COLO829 (cell line): ENCODE measurements at regions not wholly inside any gene's neighbourhood (a gene's known extent, or its start where the extent isn't known, plus 50 kb on each side); places are given as distances from the start of the nearest gene placed in this dataset.

Experiments
- DNase-seq: peaks from one replicate; pipeline ENCODE4 v3.0.0; 2012; ENCODE audit warnings: low spot score

DNA sequence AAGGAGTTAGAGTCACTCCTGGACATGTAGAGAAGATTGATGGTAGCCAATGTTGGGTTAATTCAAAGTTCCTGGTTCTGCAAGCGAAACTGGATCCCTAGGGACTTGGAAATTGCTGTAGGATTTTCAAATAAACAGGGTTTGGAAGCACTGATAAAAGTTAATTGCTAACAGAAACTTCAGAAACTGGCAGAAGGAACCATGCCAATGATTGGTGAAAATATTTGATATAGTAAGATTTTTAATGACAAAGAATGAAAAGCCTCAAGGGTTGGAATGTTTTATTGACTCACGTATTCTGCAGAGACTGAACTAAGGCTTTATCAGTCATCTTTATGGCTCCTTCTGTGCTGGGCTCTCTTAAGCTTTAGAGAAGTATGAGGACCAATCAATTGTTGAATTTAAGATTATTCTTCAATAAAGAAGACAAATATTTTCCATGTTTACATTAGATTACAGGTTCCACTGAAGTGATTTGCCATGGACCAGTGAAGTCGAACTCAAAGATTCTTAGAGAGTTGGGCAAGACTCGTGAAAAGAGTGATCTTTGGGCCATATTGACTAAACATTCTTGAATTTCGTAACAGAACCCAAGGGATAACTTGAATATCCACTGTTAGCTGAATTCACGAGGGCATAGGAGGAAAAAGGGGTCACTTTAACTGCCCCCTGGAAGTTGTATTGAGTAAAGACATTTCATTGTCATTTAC, 371.4 kb downstream of the HDGFL1 start:
- no peak for DNase-seq

DNA sequence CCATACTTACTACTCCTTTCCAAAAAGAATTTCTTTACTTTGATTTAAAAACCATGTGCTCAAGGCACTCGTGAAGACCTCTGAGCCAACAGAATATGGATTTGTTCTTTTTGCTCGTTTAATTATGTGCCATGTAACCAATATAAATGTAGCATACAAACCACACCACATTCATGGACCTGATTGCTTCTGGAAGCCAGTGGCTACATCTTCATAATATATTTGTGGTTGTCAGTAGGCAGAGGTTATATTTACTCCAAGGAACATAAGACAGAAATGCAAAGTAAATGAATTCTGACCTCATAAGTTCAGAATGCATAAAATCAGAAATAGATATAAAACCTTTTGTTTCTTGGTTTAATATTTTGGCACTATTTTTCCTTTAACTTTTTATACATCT, 373.0 kb downstream of the HDGFL1 start:
- no peak for DNase-seq

GRCh38 chr6:22943327-22943726, 374.0 kb downstream of the HDGFL1 start:
- no peak for DNase-seq

- no peak for DNase-seq
Measured at GRCh38 chr6:22949967-22950366, 380.6 kb downstream of the HDGFL1 start.

- peak; percentile 33 for DNase-seq
Measured at GRCh38 chr6:22952097-22952496, 382.7 kb downstream of the HDGFL1 start.

DNA sequence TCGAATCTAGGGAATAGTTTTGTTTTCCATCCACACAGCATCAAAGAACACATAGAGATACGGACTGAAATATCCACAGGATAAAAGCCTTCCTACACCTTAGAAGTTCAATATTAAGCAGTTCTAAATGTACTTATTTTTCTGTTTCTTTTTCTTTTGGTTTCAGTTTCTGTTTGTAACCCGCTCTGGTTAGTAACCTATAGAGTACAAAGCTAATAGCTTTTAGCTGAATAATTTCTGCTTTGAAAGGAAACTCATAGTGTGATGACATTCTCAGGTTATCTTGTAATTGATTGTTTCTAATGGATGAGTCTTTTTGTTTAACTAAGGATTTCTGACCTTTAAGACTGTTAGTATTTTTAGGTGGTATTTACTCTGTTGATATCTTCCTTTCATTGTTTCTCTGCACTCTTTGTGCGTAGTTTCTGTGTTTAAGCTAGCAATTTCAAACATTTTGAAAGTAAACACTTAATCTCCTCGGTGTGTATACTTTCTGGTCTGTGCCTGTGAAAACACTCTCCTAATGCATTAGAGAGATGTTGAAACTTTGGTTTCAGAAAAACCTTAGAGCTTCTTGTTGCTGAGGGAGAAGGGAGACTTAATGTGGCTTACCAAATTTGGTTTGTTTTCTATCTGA, 385.5 kb downstream of the HDGFL1 start:
- peak; percentile 4 for DNase-seq

DNA sequence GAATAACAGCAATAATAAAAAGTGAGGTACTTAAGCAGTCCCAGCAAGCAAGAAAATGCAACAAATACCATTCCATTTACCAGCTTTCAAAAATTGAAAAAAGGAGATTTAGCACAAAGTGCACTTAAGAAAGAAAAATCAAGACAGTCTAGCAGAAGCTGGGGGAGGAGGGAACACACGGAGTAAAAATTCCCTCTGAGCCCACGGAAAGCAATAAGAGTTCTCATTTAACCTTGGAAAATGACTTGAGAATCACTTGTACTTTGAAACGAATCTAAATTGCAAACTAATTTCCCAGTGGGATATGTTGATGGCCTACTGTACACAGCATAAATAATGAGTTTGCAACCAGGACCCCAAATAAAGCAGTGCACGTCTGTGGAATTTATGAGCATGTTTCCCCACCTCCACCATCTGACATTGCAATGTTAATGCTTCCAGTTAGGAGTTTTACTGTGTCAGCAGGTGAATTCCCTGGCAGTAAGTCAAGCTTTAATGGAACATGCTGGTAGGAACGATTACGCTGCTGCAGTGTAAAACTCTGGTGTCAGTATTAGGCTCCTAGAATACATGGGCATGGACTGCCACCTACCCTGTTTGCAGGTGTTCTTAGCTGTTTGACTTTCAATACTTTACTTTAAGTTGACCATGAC, 386.8 kb downstream of the HDGFL1 start:
- DNase-seq = no peak

DNA sequence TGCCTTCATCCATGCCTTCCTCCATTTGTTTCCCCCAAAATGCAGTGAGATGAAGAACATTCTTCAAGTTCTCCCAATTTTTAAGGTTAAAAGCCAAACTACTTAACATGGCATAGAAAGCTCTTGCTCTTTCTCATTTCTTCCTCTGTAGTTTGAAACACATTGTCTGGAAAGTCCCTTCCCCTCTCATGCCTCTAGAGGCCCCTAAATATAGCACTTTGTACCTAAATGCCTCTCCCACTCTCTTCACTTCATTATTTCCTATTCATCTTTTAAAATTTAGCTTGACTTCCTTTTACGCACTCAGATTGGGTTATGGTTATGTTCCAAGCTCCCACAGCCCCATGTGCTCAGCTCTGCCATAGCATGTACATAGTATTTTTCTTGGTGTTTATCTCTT, 389.3 kb downstream of the HDGFL1 start:
- DNase-seq = no peak

DNA sequence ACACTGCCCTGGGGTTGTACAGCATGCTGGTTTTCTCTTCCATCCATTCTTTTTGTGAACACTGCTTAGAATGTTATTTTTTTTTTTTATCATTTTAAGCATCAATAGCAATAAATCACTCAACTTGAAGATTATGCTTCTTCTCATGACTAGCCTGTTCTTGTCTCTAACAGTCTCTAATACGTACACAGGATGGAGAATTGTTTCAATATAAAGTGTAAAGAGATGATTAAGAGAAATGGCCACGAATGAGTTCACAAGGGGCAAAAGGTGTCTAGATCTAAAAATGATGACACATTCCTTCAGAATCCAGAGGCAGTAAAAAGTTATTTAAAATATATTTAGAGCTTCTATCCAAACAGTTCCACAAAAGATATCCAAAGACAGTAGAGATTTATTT, 390.2 kb downstream of the HDGFL1 start:
- no peak for DNase-seq

DNA sequence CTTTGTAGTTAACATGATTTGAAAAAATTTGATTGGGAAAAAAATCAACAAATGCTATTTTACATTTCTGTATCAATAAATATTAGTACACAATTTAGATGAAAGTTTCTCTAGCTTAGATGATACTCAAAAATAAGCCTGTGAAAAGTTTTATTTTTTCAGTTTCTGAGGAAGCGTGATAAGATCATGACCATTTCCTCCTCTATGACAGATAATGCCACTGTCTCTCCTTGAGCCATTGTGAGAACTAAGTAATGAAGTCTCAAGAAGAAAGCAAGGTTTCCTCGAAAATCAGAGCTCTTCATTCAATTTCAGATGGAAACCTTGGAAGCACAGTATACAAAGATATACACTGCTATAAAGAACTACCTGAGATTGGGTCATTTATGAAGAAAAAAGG, 395.0 kb downstream of the HDGFL1 start:
- DNase-seq = no peak

GRCh38 chr6:22965889-22966288, 396.5 kb downstream of the HDGFL1 start:
- DNase-seq = no peak

DNA sequence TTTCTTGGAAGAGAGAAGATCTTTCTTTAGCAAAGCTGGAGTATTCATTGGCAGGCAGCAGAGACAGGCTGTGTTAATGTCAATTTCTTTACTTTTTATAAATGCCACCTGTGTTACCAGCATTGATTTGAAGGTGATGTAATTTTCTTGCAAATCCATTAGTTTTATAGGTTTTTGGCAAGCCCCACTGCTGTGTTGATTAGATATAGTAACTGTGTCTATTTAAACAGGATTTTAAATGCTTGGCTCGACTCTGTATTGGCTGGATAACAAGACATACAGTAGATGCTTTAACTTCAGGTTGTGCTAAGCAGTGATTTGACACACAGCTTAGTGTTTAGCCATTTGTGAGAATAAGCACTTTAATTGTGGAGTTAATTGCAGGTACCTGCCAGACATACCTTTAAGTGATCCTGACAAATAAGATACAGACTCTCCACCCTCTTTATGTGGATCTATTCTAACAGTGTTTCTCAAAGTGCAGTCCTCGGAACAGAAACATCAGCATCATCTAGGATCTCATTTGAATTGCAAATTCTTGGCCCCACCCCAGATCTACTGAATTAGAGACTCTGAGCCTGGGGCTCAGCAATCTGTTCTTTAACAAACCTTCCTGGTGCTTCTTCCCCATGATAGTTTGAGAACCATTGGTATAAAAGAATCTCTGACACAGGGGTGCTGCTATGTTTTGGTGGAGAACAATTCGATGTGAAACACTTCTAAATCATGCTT, 397.5 kb downstream of the HDGFL1 start:
- no peak for DNase-seq

- no peak for DNase-seq
Measured at GRCh38 chr6:22970004-22970403, 400.6 kb downstream of the HDGFL1 start.

GRCh38 chr6:22972771-22973170, 403.4 kb downstream of the HDGFL1 start:
- no peak for DNase-seq

DNA sequence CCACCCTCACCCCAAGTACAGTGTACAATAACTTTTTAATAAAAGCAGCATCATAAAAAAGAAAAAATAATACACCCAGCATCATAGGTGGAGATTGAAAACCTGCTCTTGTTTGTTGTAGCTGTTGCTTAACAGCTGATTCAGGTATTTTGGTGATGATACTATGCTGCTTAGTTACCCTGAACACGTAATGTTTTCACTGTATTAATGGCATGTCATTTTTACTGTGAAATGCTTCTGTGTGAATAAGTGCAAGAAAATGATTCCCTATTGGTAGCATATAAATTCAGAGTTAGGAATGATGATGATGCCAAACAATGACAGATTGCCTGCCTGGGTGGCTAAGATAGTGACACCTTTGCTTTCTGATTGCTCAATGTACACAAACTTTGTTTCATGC, 405.7 kb downstream of the HDGFL1 start:
- no peak for DNase-seq

GRCh38 chr6:22980446-22980845, 411.1 kb downstream of the HDGFL1 start:
- no peak for DNase-seq

DNA sequence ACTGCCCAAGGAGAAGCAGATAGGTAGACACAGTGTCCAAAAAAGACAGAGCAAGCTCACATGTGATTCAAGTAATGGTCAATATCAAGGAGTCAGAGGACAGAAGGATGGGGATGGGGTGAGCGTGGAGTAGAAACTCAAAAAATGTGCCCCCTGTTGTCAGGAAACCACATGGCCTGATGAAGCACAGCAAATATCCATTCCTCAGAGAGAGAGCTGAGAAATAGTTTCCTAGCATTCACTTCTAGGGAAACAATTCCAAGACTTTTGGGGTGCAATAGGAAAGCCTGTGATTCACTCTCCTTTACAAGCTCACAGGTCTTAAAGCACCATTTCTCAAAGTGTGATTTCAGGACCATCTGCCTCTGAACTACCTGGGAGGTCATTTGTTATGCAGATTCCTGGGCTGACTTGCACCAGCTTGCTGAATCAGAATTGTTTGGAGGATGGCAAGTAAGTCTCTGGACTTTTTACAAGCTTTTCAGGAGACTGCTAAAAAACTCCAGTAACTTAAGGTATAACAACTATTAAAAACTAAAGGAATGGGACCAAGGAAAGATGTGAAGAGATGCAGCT, 432.8 kb downstream of the HDGFL1 start:
- DNase-seq = no peak

- DNase-seq = no peak
Measured at GRCh38 chr6:23003671-23004467, 434.5 kb downstream of the HDGFL1 start.

GRCh38 chr6:23006656-23007055, 437.3 kb downstream of the HDGFL1 start:
- no peak for DNase-seq

DNA sequence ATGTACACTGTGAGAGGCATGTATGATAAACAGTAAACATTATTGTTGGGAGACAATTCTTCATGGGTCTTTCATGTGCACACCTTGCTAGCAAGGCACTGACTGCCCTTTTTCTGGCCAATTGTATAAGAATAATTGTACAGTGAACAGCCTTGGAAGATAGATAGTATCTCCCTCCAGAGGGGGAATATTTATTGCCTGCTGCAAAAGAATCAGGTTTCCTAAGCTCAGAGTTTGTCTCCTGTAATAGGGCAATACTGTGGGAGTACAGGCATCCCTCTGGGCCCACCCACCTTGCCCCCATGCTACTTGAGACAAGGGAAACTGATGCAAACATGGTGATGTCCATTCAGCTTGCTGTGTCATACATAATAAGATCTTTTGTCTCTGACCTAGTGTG, 442.2 kb downstream of the HDGFL1 start:
- no peak for DNase-seq

- DNase-seq = no peak
Measured at GRCh38 chr6:23013776-23014175, 444.4 kb downstream of the HDGFL1 start.

- no peak for DNase-seq
Measured at GRCh38 chr6:23016696-23017095, 447.3 kb downstream of the HDGFL1 start.
